Type B pancreatic cell (in vitro differentiated cells): ENCODE measurements at regions not wholly inside any gene's neighbourhood (a gene's known extent, or its start where the extent isn't known, plus 50 kb on each side); places are given as distances from the start of the nearest gene placed in this dataset.
"Not testable (repeated sequence)": the region's sequence is repeated elsewhere in the genome, so short reads cannot be mapped to it uniquely, and the experiment has no call there.

Source experiments
- DNase-seq: peaks from one replicate; pipeline ENCODE4 v3.0.0; 2021; ENCODE audit warnings: mixed read lengths; ENCODE audit not compliant: unreplicated experiment; ENCODE audit errors: extremely low spot score
- H3K27ac Mint-ChIP-seq: 2 replicates; pipeline ENCODE4 v1.8.0; 2021; ENCODE audit warnings: mild to moderate bottlenecking, mixed read lengths
- H3K27me3 Mint-ChIP-seq: 2 replicates; pipeline ENCODE4 v1.8.0; 2021; ENCODE audit warnings: mixed read lengths
- H3K36me3 Mint-ChIP-seq: 2 replicates; pipeline ENCODE4 v1.8.0; 2021; ENCODE audit warnings: mixed read lengths
- H3K4me1 Mint-ChIP-seq: one replicate; pipeline ENCODE4 v1.8.0; 2021; ENCODE audit warnings: mixed read lengths; ENCODE audit not compliant: unreplicated experiment
- H3K4me3 Mint-ChIP-seq: 2 replicates; pipeline ENCODE4 v1.8.0; 2021; ENCODE audit warnings: mild to moderate bottlenecking, mixed read lengths
- H3K9me3 Mint-ChIP-seq: 2 replicates; pipeline ENCODE4 v1.8.0; 2021; ENCODE audit warnings: mixed read lengths
- CTCF ChIP-seq: fragments of 200-600 bp; sonication (generic); conservative IDR thresholded peaks from 2 replicates; pipeline ENCODE4 v1.5.0; 2021; ENCODE audit warnings: antibody characterized with exemption, mild to moderate bottlenecking

DNA sequence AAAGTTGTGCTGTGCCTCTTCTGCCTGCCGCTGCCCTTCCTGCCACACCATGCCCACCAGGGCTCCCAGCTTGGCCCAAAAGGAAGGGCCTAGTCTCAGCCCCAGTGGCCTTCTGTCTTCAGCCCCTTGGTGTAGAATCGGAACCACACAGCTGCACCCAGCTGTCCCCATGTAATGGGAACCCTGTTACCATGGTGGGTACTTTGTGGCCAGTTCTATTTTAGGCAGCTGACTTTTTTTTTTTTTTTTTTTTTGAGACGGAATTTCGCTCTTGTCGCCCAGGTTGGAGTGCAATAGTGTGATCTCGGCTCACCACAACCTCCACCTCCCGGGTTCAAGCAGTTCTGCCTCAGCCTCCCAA, 163.3 kb upstream of the GSE1 start:
- no peak overlapping the region for H3K27ac Mint-ChIP-seq
- H3K4me3 Mint-ChIP-seq = no peak overlapping the region

DNA sequence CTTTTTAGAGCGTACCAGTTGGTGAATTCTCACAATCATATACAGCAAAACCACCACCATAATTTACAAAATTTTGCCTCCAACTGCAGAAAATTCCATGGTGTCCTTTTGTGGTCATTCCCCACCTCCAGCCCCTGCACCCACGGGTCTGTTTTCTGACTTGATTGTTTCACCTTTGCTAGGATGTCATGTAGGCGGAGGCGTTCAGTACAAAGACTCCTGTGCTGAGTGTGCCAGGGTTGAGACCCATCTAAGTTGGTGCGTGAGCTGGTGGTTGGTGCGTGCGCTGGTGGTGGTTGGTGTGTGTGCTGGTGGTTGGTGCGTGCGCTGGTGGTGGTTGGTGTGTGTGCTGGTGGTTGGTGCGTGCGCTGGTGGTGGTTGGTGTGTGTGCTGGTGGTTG, 162.0 kb upstream of the GSE1 start:
- not testable (repeated sequence) for H3K27ac Mint-ChIP-seq, H3K36me3 Mint-ChIP-seq, H3K9me3 Mint-ChIP-seq, DNase-seq, H3K27me3 Mint-ChIP-seq, H3K4me3 Mint-ChIP-seq
- H3K4me1 Mint-ChIP-seq = peaks cover 29% of the 10 kb centered on the region

More for the DNA sequence above, 163.3 kb upstream of the GSE1 start:
- no peak for TF ChIP-seq CTCF
- H3K9me3 Mint-ChIP-seq = no peaks in the 10 kb centered on the region
- no peaks in the 10 kb centered on the region for H3K27me3 Mint-ChIP-seq
- peaks cover 20% of the 10 kb centered on the region for H3K4me1 Mint-ChIP-seq
- no peaks in the 10 kb centered on the region for H3K36me3 Mint-ChIP-seq
- no peak for DNase-seq

GRCh38 chr16:85451641-85452363, 161.3 kb upstream of the GSE1 start:
- Mint-ChIP-seq H3K4me1 (peaks cover 31% of the 10 kb centered on the region), H3K9me3 (no peaks in the 10 kb centered on the region), H3K4me3 (no peak overlapping the region), H3K27me3 (peaks cover 5% of the 10 kb centered on the region), H3K27ac (no peak overlapping the region), H3K36me3 (no peaks in the 10 kb centered on the region)
- no peak for DNase-seq
- TF ChIP-seq CTCF = no peak

DNA sequence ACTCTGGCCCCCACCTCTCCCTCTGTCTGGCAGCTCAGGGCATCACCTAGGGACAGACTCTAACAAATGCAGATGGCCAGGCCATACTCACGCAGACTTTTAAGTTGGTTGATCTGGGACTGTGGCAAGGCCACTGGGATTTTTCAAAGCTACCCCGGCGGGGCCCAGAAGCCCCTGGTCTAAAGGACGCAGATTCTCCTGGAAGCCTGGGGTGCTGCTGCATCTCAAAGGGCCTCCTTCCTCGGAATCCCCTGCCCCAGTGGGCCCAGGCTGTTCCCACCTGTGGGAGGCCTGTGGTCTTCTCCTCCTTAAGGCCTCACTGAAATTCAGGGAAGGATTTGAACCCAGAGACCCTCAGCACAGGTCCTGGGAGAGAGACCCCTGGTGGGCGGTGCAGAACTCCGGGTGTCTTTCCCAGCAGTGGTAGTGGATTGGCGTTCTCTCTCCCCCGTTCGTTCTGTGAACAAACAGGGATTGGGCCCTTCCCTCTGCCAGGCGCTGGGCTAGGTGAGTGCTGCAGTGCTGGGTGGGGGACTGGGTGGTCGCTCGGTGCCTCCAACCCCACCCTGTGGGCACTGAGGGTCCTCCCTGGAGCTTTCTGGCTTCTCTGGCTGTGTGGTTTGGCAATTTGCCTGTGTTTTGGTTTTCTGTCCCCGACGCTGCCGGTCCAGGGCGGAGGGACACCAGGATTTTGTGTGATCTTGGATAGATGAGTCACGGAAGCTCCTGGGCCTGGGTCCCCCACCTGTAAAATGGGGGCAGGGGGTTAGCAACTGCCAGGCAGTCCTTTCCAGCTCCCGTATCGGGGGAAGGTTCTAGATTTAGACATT, 160.5 kb upstream of the GSE1 start:
- Mint-ChIP-seq H3K27ac (no peak overlapping the region), H3K9me3 (no peaks in the 10 kb centered on the region), H3K4me3 (no peak overlapping the region), H3K4me1 (peaks cover 28% of the 10 kb centered on the region), H3K27me3 (peaks cover 5% of the 10 kb centered on the region), H3K36me3 (no peaks in the 10 kb centered on the region)
- DNase-seq = no peak
- no peak for TF ChIP-seq CTCF

- Mint-ChIP-seq H3K4me1 (peaks cover 21% of the 10 kb centered on the region), H3K36me3 (no peaks in the 10 kb centered on the region), H3K9me3 (no peaks in the 10 kb centered on the region), H3K4me3 (no peak overlapping the region), H3K27ac (no peak overlapping the region), H3K27me3 (peaks cover 5% of the 10 kb centered on the region)
- no peak for DNase-seq
- TF ChIP-seq CTCF = no peak
Observed at GRCh38 chr16:85453194-85453678, 159.9 kb upstream of the GSE1 start.

GRCh38 chr16:85453703-85454102, 159.4 kb upstream of the GSE1 start:
- peaks cover 5% of the 10 kb centered on the region for H3K27me3 Mint-ChIP-seq
- H3K36me3 Mint-ChIP-seq = no peaks in the 10 kb centered on the region
- no peak overlapping the region for H3K4me3 Mint-ChIP-seq
- no peak overlapping the region for H3K27ac Mint-ChIP-seq
- peaks cover 19% of the 10 kb centered on the region for H3K4me1 Mint-ChIP-seq
- no peak for DNase-seq
- no peak for TF ChIP-seq CTCF
- H3K9me3 Mint-ChIP-seq = no peaks in the 10 kb centered on the region
